NCI-H2029 treated with DMSO at 0.1 percent for 48 hours (cell line): ENCODE measurements at regions not wholly inside any gene's neighbourhood (a gene's known extent, or its start where the extent isn't known, plus 50 kb on each side); places are given as distances from the start of the nearest gene placed in this dataset.

ENCODE experiments used
- DNase-seq: peaks from one replicate; lab custom pipeline; 2025; lab: John Stamatoyannopoulos, UW

DNA sequence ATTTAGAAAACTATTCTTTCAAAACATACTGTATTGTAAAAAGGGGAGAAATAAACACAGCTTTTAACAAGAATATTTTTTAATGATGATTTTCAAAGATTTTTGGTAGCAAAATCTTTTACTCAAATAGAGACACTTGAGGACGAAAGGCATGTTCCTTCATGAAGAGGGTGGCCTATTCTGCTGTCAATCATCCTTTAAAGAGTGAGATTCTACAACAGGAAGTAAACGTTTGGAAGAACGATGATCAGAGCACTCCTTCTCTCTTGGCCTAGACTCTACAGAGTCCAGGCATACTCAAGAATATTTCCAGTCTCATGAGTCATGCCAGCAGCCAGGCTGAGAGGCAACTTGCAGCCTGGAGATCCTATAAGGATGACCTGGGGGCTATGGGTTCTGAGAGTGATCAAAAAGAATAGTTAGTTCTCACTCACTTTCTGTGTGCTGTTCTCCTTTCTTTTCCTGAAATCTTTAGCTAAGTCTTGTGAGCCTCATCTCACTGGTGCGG is 62.4 kb upstream of the TCF4 start:
- DNase-seq: no peak

DNA sequence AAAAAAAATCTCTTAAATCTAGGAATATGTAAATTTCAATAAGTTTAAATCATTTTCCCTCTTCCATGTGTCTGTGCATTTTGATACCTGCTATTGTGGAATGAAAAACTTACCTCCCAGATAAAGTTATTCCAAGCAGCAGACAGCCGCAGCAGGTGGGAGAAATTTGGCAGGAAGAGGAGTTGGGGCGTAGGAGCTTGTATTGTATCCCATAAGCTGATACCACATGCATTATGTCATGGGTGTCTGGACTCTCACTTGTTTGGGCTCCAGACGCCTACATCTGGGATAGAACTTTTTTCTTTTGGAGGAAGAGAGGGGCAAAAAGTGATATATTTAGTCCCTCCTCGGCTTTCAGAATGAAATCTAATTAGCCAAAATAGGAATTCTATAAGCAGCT is 59.3 kb upstream of the TCF4 start:
- no peak for DNase-seq

DNA sequence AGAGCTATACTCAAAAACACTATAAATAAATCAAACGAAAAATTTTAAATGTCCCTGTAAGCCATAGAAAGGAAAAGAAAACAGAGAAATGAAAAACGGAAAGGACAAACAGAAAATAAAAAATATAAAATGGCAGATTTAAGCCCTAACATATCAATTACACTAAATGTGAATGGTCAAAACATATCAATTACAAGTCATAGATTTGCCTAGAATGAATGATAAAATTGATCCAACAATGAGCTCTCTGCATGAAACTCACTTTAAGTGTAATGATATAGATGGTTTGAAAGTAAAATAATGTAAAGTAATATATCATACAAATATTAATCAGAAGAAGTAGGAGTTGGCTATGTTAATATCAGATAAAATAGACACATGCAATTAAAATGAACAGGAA is 54.2 kb upstream of the TCF4 start:
- DNase-seq: no peak

DNA sequence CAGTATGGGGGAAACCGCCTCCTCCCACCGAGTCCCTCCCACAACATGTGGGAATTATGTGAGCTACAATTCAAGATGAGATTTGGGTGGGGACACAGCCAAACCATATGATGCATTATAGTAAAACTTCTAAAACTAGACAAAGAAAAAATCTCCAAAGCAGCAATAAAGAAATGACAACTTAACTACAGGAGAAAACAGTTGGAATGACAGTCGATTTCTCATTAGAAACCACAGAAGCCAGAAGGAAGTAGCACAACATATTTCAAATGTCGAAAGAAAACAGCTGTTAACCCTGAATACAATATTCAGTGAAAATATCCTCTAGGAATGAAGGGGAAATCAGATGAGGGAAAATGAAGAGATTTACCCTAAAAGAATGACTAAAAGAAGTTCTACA is 53.5 kb upstream of the TCF4 start:
- no peak for DNase-seq
